Spleen (tissue), 11 donors: ENCODE measurements at regions not wholly inside any gene's neighbourhood (a gene's known extent, or its start where the extent isn't known, plus 50 kb on each side); places are given as distances from the start of the nearest gene placed in this dataset.
"Not testable (repeated sequence)": the region's sequence is repeated elsewhere in the genome, so short reads cannot be mapped to it uniquely, and the experiment has no call there.

Experiments used
- DNase-seq: peaks from one replicate; pipeline ENCODE4 v3.0.0-alpha.2; 2020
- H3K27ac ChIP-seq, 8 donors: fragments of 200-600 bp; sonication (generic) in 7 of 8; 1 replicate in 4 of 8; 2 replicates in 4 of 8; pipeline versions ENCODE4 v1.5.0 to v1.8.0; 2016 to 2021; ENCODE audit warnings: inconsistent platforms in 4 of 8, mild to moderate bottlenecking in 4 of 8, moderate library complexity in 1 of 8
- H3K27me3 ChIP-seq, 7 donors: fragments of 200-600 bp; sonication (generic) in 6 of 7; replicated peaks in 1 of 7; 1 replicate in 4 of 7; 2 replicates in 3 of 7; pipeline versions ENCODE4 v1.5.0 to v1.8.0; 2016 to 2021; ENCODE audit warnings: inconsistent platforms in 3 of 7, mild to moderate bottlenecking in 1 of 7
- H3K36me3 ChIP-seq, 6 donors: fragments of 200-600 bp; sonication (generic) in 5 of 6; 1 replicate in 4 of 6; 2 replicates in 2 of 6; pipeline versions ENCODE4 v1.5.0 to v1.8.0; 2016 to 2021; ENCODE audit warnings: inconsistent platforms in 2 of 6
- H3K4me1 ChIP-seq, 6 donors: fragments of 200-600 bp; sonication (generic) in 5 of 6; 1 replicate in 3 of 6; 2 replicates in 3 of 6; pipeline versions ENCODE4 v1.5.0 to v1.8.0; 2016 to 2021; ENCODE audit warnings: inconsistent platforms in 3 of 6
- H3K4me3 ChIP-seq, 8 donors: fragments of 200-600 bp; sonication (generic) in 7 of 8; 1 replicate in 4 of 8; 2 replicates in 4 of 8; pipeline versions ENCODE4 v1.5.0 to v1.8.0; 2016 to 2021; ENCODE audit warnings: inconsistent platforms in 4 of 8, mild to moderate bottlenecking in 4 of 8, moderate library complexity in 2 of 8
- H3K9me3 ChIP-seq, 8 donors: fragments of 200-600 bp; sonication (generic) in 7 of 8; 1 replicate in 4 of 8; 2 replicates in 4 of 8; pipeline versions ENCODE4 v1.5.0 to v1.8.0; 2016 to 2021; ENCODE audit warnings: inconsistent platforms in 4 of 8
- POLR2A ChIP-seq, 3 donors: fragments of 450-650 bp; IDR thresholded peaks; one replicate each; pipeline ENCODE4 v1.5.1; 2017; ENCODE audit warnings: antibody characterized with exemption in 3 of 3, mild to moderate bottlenecking in 1 of 3
- POLR2AphosphoS5 ChIP-seq, 3 donors: sonication (generic); formaldehyde crosslinking; IDR thresholded peaks; one replicate each; pipeline ENCODE4 v1.5.1; 2017; ENCODE audit warnings: antibody characterized with exemption in 3 of 3
- WGBS, 5 donors: extraction: QIAGEN DNeasy Blood & Tissue Kit in 3 of 5; methylation state at CpG; one replicate each; pipeline versions ENCODE4 v1.1.5 to v1.1.7; 2013 to 2018; 5-methylcytosine and 5-hydroxymethylcytosine counted together
- intact Hi-C: fragments of 100-400 bp; cut with DNase I; formaldehyde crosslinking; loops from one replicate; pipeline ENCODE4 v1.15.0; 2023; ENCODE audit warnings: low total_unique reads
- TF ChIP-seq, protein P1 (sequence below), 11 experiments: fragments of 200-600 bp in 7 of 11; fragments of 450-650 bp in 4 of 11; sonication (generic) in 4 of 11; IDR thresholded peaks in 8 of 11; conservative IDR thresholded peaks in 3 of 11; 1 replicate in 7 of 11; 2 replicates in 4 of 11; pipeline versions ENCODE4 v1.4.0 to v1.8.0; 2016 to 2021; ENCODE audit warnings: antibody characterized with exemption in 11 of 11, inconsistent platforms in 4 of 11, mild to moderate bottlenecking in 1 of 11
- donor health status: healthy with polysubstance abuse.
- donor health status: DM: no; HTN: no; CAD: no; lungs with moderate emphysema.
- donor health status: DM: no; HTN: no; CAD: no.
- donor health status: Bipolar disorder and iron deficiency.
- donor health status: healthy.
- donor health status: DM: no; HTN: no; CAD: no.
- donor health status: DM: yes; HTN: yes; CAD: no.

DNA sequence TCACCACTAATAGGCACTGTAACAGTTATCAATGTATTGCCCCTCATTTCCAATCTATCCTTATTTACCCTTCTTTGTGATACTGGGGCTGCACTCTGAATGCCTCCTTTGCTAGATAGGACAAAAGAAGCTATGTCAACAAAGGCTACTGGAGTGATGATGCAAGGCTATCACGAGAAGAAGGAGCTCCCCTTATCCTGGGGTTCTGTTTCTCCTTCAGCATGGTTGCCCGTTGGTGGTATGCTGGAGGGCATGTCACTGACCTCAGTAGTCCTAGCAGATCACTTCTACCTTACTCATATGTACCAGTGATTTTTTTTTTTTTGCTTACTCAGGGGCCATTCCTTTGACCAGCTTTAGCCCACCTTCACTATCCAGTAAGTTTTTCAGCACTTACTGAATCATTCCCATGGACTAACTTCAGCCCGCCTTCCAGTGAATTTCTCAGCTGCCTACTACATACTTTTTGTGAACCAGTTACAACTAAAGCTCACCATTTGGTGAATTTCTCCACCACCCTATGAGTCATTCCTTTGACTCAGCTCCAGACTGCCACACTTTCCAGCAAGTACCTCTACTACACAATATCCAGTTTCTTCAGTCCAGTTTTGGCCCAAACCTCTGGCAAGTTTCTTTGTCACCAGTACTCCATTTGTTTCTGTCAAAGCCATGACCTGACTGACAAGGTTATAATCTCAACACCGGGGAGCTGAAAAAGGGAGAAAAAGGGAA is 944.5 kb downstream of the KCNT2 start:
- H3K27ac ChIP-seq: no peak overlapping the region
- no peak for DNase-seq
- no peaks in the 10 kb centered on the region for H3K4me1 ChIP-seq
- H3K27me3 ChIP-seq: no peaks in the 10 kb centered on the region
- no peaks in the 10 kb centered on the region for H3K36me3 ChIP-seq
- peaks cover 0 to 10% (median 0%) of the 10 kb centered on the region in 8 donors for H3K9me3 ChIP-seq
- TF ChIP-seq POLR2A (IDR thresholded peaks at IDR 0.05) (no peak), POLR2AphosphoS5 (IDR thresholded peaks at IDR 0.05) (no peak)
- TF ChIP-seq, protein P1, sequence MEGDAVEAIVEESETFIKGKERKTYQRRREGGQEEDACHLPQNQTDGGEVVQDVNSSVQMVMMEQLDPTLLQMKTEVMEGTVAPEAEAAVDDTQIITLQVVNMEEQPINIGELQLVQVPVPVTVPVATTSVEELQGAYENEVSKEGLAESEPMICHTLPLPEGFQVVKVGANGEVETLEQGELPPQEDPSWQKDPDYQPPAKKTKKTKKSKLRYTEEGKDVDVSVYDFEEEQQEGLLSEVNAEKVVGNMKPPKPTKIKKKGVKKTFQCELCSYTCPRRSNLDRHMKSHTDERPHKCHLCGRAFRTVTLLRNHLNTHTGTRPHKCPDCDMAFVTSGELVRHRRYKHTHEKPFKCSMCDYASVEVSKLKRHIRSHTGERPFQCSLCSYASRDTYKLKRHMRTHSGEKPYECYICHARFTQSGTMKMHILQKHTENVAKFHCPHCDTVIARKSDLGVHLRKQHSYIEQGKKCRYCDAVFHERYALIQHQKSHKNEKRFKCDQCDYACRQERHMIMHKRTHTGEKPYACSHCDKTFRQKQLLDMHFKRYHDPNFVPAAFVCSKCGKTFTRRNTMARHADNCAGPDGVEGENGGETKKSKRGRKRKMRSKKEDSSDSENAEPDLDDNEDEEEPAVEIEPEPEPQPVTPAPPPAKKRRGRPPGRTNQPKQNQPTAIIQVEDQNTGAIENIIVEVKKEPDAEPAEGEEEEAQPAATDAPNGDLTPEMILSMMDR (IDR thresholded peaks at IDR 0.05 in 8 of 11, conservative IDR thresholded peaks at IDR 0.05 in 3 of 11): no peak
- intact Hi-C loops: no loop called here
- WGBS, 5 donors: 75 to 82% (median 78%) methylated on average over 4 of the region's 4 CpGs
- no peak overlapping the region for H3K4me3 ChIP-seq

DNA sequence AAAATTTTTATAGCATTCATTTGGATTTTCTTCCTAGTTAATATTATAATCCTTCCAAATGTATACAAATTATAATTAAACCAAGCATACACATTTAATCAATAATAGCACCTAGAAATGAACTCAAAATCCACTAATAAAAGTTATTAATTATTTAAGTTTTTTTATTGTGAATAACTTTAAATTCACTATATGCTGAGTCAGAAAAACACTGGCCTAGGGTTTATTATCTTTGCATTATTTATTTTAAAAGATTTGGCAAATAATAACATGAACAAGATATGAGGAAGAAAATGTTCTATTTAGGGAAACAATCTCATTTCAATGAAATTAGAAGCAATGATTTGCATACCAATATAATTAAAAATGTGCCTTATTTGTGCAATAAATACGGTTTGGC is 951.5 kb downstream of the KCNT2 start:
- no peak overlapping the region for H3K4me3 ChIP-seq
- no peak overlapping the region for H3K27ac ChIP-seq
- WGBS, 5 donors: 73 to 80% (median 77%) methylated on average over 1 of the region's 1 CpG
- intact Hi-C loops: no loop called here
- no peak for DNase-seq
- no peaks in the 10 kb centered on the region for H3K4me1 ChIP-seq
- no peaks in the 10 kb centered on the region for H3K36me3 ChIP-seq
- no peaks in the 10 kb centered on the region for H3K27me3 ChIP-seq
- no peak for TF ChIP-seq POLR2A (IDR thresholded peaks at IDR 0.05)
- TF ChIP-seq, protein P1 (IDR thresholded peaks at IDR 0.05 in 8 of 11, conservative IDR thresholded peaks at IDR 0.05 in 3 of 11): no peak
- H3K9me3 ChIP-seq: peaks cover 0 to 12% (median 0%) of the 10 kb centered on the region in 8 donors

DNA sequence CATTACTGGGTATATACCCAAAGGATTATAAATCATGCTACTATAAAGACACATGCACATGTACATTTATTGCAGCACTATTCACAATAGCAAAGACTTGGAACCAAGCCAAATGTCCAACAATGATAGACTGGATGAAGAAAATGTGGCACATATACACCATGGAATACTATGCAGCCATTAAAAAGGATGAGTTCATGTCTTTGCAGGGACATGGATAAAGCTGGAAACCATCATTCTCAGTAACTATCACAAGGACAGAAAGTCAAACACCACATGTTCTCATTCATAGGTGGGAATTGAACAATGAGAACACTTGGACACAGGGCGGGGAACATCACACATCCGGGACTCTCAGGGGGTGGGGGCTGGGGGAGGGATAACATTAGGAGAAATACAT is 959.4 kb downstream of the KCNT2 start:
- intact Hi-C loops, H3K27ac ChIP-seq, H3K36me3 ChIP-seq, H3K4me1 ChIP-seq, H3K4me3 ChIP-seq, DNase-seq, H3K27me3 ChIP-seq: not testable (repeated sequence)
- 89 to 98% (median 96%) methylated on average over 2 of the region's 2 CpGs for WGBS, 5 donors
- H3K9me3 ChIP-seq: peaks cover 0 to 28% (median 9%) of the 10 kb centered on the region in 8 donors

DNA sequence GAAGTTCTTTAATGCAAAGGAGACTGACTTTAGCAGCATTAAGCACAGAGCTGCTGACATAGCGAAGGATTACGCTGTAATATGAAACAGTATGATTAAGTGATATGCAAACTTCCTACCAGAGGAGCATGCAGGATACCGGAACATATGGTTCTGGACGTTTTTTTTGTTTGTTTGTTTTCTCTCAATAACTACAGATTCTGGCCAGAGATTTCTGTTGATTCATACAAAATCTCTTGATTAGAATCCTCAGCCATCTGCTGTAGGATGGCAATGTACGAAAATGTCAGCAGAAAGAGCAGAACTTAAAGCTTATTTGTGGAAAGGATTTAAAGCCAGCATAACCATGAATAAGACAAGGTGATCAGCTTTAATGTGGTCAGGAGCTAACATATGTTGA is 970.7 kb downstream of the KCNT2 start:
- DNase-seq: no peak
- no peaks in the 10 kb centered on the region for H3K4me1 ChIP-seq
- no peaks in the 10 kb centered on the region for H3K36me3 ChIP-seq
- 57 to 67% (median 62%) methylated on average over 5 of the region's 5 CpGs for WGBS, 5 donors
- TF ChIP-seq, protein P1 (IDR thresholded peaks at IDR 0.05 in 8 of 11, conservative IDR thresholded peaks at IDR 0.05 in 3 of 11): no peak
- TF ChIP-seq POLR2AphosphoS5 (IDR thresholded peaks at IDR 0.05) (no peak), POLR2A (IDR thresholded peaks at IDR 0.05) (no peak)
- intact Hi-C loops: no loop called here
- no peak overlapping the region for H3K27ac ChIP-seq
- no peak overlapping the region for H3K4me3 ChIP-seq
- no peaks in the 10 kb centered on the region for H3K9me3 ChIP-seq
- no peaks in the 10 kb centered on the region for H3K27me3 ChIP-seq
